ENCODE measurements at regions not wholly inside any gene's neighbourhood (a gene's known extent, or its start where the extent isn't known, plus 50 kb on each side); places are given as distances from the start of the nearest gene placed in this dataset.

- no peak overlapping the region for H3K4me3 ChIP-seq (ENCODE audit: low read depth, low read length)
- no peaks in the 10 kb centered on the region for H3K4me1 ChIP-seq (ENCODE audit: control insufficient read depth, insufficient read depth, low read length, unreplicated experiment)
- H2AFZ ChIP-seq (ENCODE audit: low read length, unreplicated experiment) = no peak overlapping the region
- no peaks in the 10 kb centered on the region for H3K36me3 ChIP-seq (ENCODE audit: insufficient read depth, low read length)
- H3K27me3 ChIP-seq (ENCODE audit: insufficient read depth, low read length) = peaks cover 46% of the 10 kb centered on the region
- no peaks in the 10 kb centered on the region for H3K79me2 ChIP-seq (ENCODE audit: control insufficient read depth, insufficient read depth, low read length, unreplicated experiment)
- H3K27ac ChIP-seq (ENCODE audit: low read depth, low read length) = no peak overlapping the region
Measured at GRCh38 chr18:22094358-22094734, 75.0 kb upstream of the GATA6 start.

GRCh38 chr18:22098563-22098989 lies 70.8 kb upstream of the GATA6 start:
- no peak overlapping the region for H3K27ac ChIP-seq (ENCODE audit: low read depth, low read length)
- no peak overlapping the region for H2AFZ ChIP-seq (ENCODE audit: low read length, unreplicated experiment)
- no peak overlapping the region for H3K4me3 ChIP-seq (ENCODE audit: low read depth, low read length)
- no peaks in the 10 kb centered on the region for H3K4me1 ChIP-seq (ENCODE audit: control insufficient read depth, insufficient read depth, low read length, unreplicated experiment)
- no peaks in the 10 kb centered on the region for H3K79me2 ChIP-seq (ENCODE audit: control insufficient read depth, insufficient read depth, low read length, unreplicated experiment)
- no peaks in the 10 kb centered on the region for H3K36me3 ChIP-seq (ENCODE audit: insufficient read depth, low read length)
- peaks cover 39% of the 10 kb centered on the region for H3K27me3 ChIP-seq (ENCODE audit: insufficient read depth, low read length)

- no peaks in the 10 kb centered on the region for H3K4me1 ChIP-seq (ENCODE audit: control insufficient read depth, insufficient read depth, low read length, unreplicated experiment)
- no peak overlapping the region for H2AFZ ChIP-seq (ENCODE audit: low read length, unreplicated experiment)
- H3K36me3 ChIP-seq (ENCODE audit: insufficient read depth, low read length) = no peaks in the 10 kb centered on the region
- no peak overlapping the region for H3K27ac ChIP-seq (ENCODE audit: low read depth, low read length)
- H3K79me2 ChIP-seq (ENCODE audit: control insufficient read depth, insufficient read depth, low read length, unreplicated experiment) = no peaks in the 10 kb centered on the region
- peaks cover 28% of the 10 kb centered on the region for H3K27me3 ChIP-seq (ENCODE audit: insufficient read depth, low read length)
- H3K4me3 ChIP-seq (ENCODE audit: low read depth, low read length) = no peak overlapping the region
Measured at GRCh38 chr18:22099925-22100324, 69.5 kb upstream of the GATA6 start.

GRCh38 chr18:22101731-22102130 lies 67.7 kb upstream of the GATA6 start:
- Histone ChIP-seq H3K4me1 (ENCODE audit: control insufficient read depth, insufficient read depth, low read length, unreplicated experiment) (no peaks in the 10 kb centered on the region), H3K79me2 (ENCODE audit: control insufficient read depth, insufficient read depth, low read length, unreplicated experiment) (no peaks in the 10 kb centered on the region), H3K27me3 (ENCODE audit: insufficient read depth, low read length) (peaks cover 21% of the 10 kb centered on the region), H2AFZ (ENCODE audit: low read length, unreplicated experiment) (no peak overlapping the region), H3K4me3 (ENCODE audit: low read depth, low read length) (no peak overlapping the region), H3K27ac (ENCODE audit: low read depth, low read length) (no peak overlapping the region), H3K36me3 (ENCODE audit: insufficient read depth, low read length) (no peaks in the 10 kb centered on the region)

- peaks cover 18% of the 10 kb centered on the region for H3K27me3 ChIP-seq (ENCODE audit: insufficient read depth, low read length)
Measured at GRCh38 chr18:22102953-22103646, 66.3 kb upstream of the GATA6 start.

GRCh38 chr18:22103647-22104031 lies 65.8 kb upstream of the GATA6 start:
- Histone ChIP-seq H3K27me3 (ENCODE audit: insufficient read depth, low read length) (peaks cover 14% of the 10 kb centered on the region), H3K36me3 (ENCODE audit: insufficient read depth, low read length) (no peaks in the 10 kb centered on the region), H3K4me1 (ENCODE audit: control insufficient read depth, insufficient read depth, low read length, unreplicated experiment) (no peaks in the 10 kb centered on the region), H3K27ac (ENCODE audit: low read depth, low read length) (no peak overlapping the region), H2AFZ (ENCODE audit: low read length, unreplicated experiment) (no peak overlapping the region), H3K79me2 (ENCODE audit: control insufficient read depth, insufficient read depth, low read length, unreplicated experiment) (no peaks in the 10 kb centered on the region), H3K4me3 (ENCODE audit: low read depth, low read length) (no peak overlapping the region)

More at GRCh38 chr18:22102953-22103646, 66.3 kb upstream of the GATA6 start:
- Histone ChIP-seq H2AFZ (ENCODE audit: low read length, unreplicated experiment) (no peak overlapping the region), H3K27ac (ENCODE audit: low read depth, low read length) (no peak overlapping the region), H3K4me3 (ENCODE audit: low read depth, low read length) (no peak overlapping the region), H3K4me1 (ENCODE audit: control insufficient read depth, insufficient read depth, low read length, unreplicated experiment) (no peaks in the 10 kb centered on the region), H3K36me3 (ENCODE audit: insufficient read depth, low read length) (no peaks in the 10 kb centered on the region), H3K79me2 (ENCODE audit: control insufficient read depth, insufficient read depth, low read length, unreplicated experiment) (no peaks in the 10 kb centered on the region)

GRCh38 chr18:22106536-22107292 lies 62.7 kb upstream of the GATA6 start:
- no peak overlapping the region for H3K27ac ChIP-seq (ENCODE audit: low read depth, low read length)

GRCh38 chr18:22108674-22109073 lies 60.7 kb upstream of the GATA6 start:
- Histone ChIP-seq H2AFZ (ENCODE audit: low read length, unreplicated experiment) (no peak overlapping the region), H3K79me2 (ENCODE audit: control insufficient read depth, insufficient read depth, low read length, unreplicated experiment) (no peaks in the 10 kb centered on the region), H3K27ac (ENCODE audit: low read depth, low read length) (no peak overlapping the region), H3K4me3 (ENCODE audit: low read depth, low read length) (no peak overlapping the region), H3K27me3 (ENCODE audit: insufficient read depth, low read length) (no peaks in the 10 kb centered on the region), H3K4me1 (ENCODE audit: control insufficient read depth, insufficient read depth, low read length, unreplicated experiment) (no peaks in the 10 kb centered on the region), H3K36me3 (ENCODE audit: insufficient read depth, low read length) (no peaks in the 10 kb centered on the region)

More at GRCh38 chr18:22106536-22107292, 62.7 kb upstream of the GATA6 start:
- Histone ChIP-seq H3K4me1 (ENCODE audit: control insufficient read depth, insufficient read depth, low read length, unreplicated experiment) (no peaks in the 10 kb centered on the region), H3K36me3 (ENCODE audit: insufficient read depth, low read length) (no peaks in the 10 kb centered on the region), H2AFZ (ENCODE audit: low read length, unreplicated experiment) (no peak overlapping the region), H3K27me3 (ENCODE audit: insufficient read depth, low read length) (no peaks in the 10 kb centered on the region), H3K79me2 (ENCODE audit: control insufficient read depth, insufficient read depth, low read length, unreplicated experiment) (no peaks in the 10 kb centered on the region), H3K4me3 (ENCODE audit: low read depth, low read length) (no peak overlapping the region)

- H3K27me3 ChIP-seq (ENCODE audit: insufficient read depth, low read length) = 0 out of 2 replicates have a peak, but pooled peaks cover 2% of the 10 kb centered on the region
- H3K27ac ChIP-seq (ENCODE audit: low read depth, low read length) = no peak overlapping the region
- no peaks in the 10 kb centered on the region for H3K79me2 ChIP-seq (ENCODE audit: control insufficient read depth, insufficient read depth, low read length, unreplicated experiment)
- H3K4me1 ChIP-seq (ENCODE audit: control insufficient read depth, insufficient read depth, low read length, unreplicated experiment) = no peaks in the 10 kb centered on the region
- no peak overlapping the region for H2AFZ ChIP-seq (ENCODE audit: low read length, unreplicated experiment)
- H3K36me3 ChIP-seq (ENCODE audit: insufficient read depth, low read length) = no peaks in the 10 kb centered on the region
- no peak overlapping the region for H3K4me3 ChIP-seq (ENCODE audit: low read depth, low read length)
Measured at GRCh38 chr18:22109535-22109934, 59.9 kb upstream of the GATA6 start.

GRCh38 chr18:22110461-22110924 lies 58.9 kb upstream of the GATA6 start:
- Histone ChIP-seq H3K4me3 (ENCODE audit: low read depth, low read length) (no peak overlapping the region), H3K36me3 (ENCODE audit: insufficient read depth, low read length) (no peaks in the 10 kb centered on the region), H3K79me2 (ENCODE audit: control insufficient read depth, insufficient read depth, low read length, unreplicated experiment) (no peaks in the 10 kb centered on the region), H2AFZ (ENCODE audit: low read length, unreplicated experiment) (no peak overlapping the region), H3K27me3 (ENCODE audit: insufficient read depth, low read length) (0 out of 2 replicates have a peak, but pooled peaks cover 2% of the 10 kb centered on the region), H3K4me1 (ENCODE audit: control insufficient read depth, insufficient read depth, low read length, unreplicated experiment) (no peaks in the 10 kb centered on the region), H3K27ac (ENCODE audit: low read depth, low read length) (no peak overlapping the region)

GRCh38 chr18:22112215-22112614 lies 57.2 kb upstream of the GATA6 start:
- no peak overlapping the region for H3K27ac ChIP-seq (ENCODE audit: low read depth, low read length)
- H3K36me3 ChIP-seq (ENCODE audit: insufficient read depth, low read length) = no peaks in the 10 kb centered on the region
- H3K27me3 ChIP-seq (ENCODE audit: insufficient read depth, low read length) = 0 out of 2 replicates have a peak, but pooled peaks cover 2% of the 10 kb centered on the region
- no peaks in the 10 kb centered on the region for H3K79me2 ChIP-seq (ENCODE audit: control insufficient read depth, insufficient read depth, low read length, unreplicated experiment)
- H3K4me1 ChIP-seq (ENCODE audit: control insufficient read depth, insufficient read depth, low read length, unreplicated experiment) = no peaks in the 10 kb centered on the region
- H3K4me3 ChIP-seq (ENCODE audit: low read depth, low read length) = no peak overlapping the region
- H2AFZ ChIP-seq (ENCODE audit: low read length, unreplicated experiment) = no peak overlapping the region

Measured in ACC112 (cell line).